A549 (cell line): ENCODE measurements at regions not wholly inside any gene's neighbourhood (a gene's known extent, or its start where the extent isn't known, plus 50 kb on each side); places are given as distances from the start of the nearest gene placed in this dataset.

Experiments
- ATAC-seq, 2 experiments: fragments of 200-7000 bp in 1 of 2; fragments of >200 bp in 1 of 2; cut with Nextera tagmentation in 1 of 2; cut with Tn5 transposase in 1 of 2; 3 replicates each; pipeline versions ENCODE4 v1.8.0 to v1.9.1; 2018 to 2020; ENCODE audit warnings: mild to moderate bottlenecking in 1 of 2, moderate library complexity in 1 of 2
- CTCF ChIA-PET: fragments of 300-600 bp; sonication (Branson Sonifier 250); formaldehyde crosslinking; extraction: SDS; loops from one replicate; lab custom pipeline; 2021; ENCODE audit warnings: antibody characterized with exemption, inconsistent platforms; lab: Yijun Ruan, JAX
- POLR2A ChIA-PET: fragments of 350-600 bp; formaldehyde crosslinking; extraction: SDS; loops from one replicate; lab custom pipeline; 2021; ENCODE audit warnings: antibody characterized with exemption, inconsistent platforms; lab: Yijun Ruan, JAX
- DNase-seq, 2 experiments: peaks; one replicate each; pipeline versions ENCODE4 v3.0.0 to v3.0.0-alpha.2; 2011 to 2016; ENCODE audit warnings: low read depth in 1 of 2, low spot score in 1 of 2
- FAIRE-seq: peaks from 2 replicates; lab custom pipeline; 2011; peaks lifted over from hg19 to GRCh38; lab: Jason Lieb, UNC
- H3K27ac ChIP-seq, 2 experiments: fragments of >200 bp; sonication (Bioruptor Twin); formaldehyde crosslinking; 3 replicates each; pipeline ENCODE4 v1.5.1; 2016 to 2017
- H3K4me1 ChIP-seq: fragments of >200 bp; sonication (Bioruptor Twin); formaldehyde crosslinking; 3 replicates; pipeline ENCODE4 v1.6.1; 2016
- H3K4me2 ChIP-seq: fragments of >200 bp; sonication (Bioruptor Twin); formaldehyde crosslinking; 3 replicates; pipeline ENCODE4 v1.6.1; 2016
- H3K4me3 ChIP-seq: fragments of >200 bp; sonication (Bioruptor Twin); formaldehyde crosslinking; 3 replicates; pipeline ENCODE4 v1.5.1; 2016
- H3K9me3 ChIP-seq: fragments of >200 bp; sonication (Bioruptor Twin); formaldehyde crosslinking; 3 replicates; pipeline ENCODE4 v1.6.1; 2016
- BHLHE40 ChIP-seq: IDR thresholded peaks from 2 replicates; pipeline ENCODE4 v1.6.1; 2012; ENCODE audit warnings: low read depth, low read length, inconsistent platforms
- CBX8 ChIP-seq: fragments of 200-600 bp; sonication (generic); IDR thresholded peaks from 2 replicates; pipeline ENCODE4 v1.6.1; 2016
- CHD4 ChIP-seq: fragments of 200-600 bp; sonication (generic); IDR thresholded peaks from 2 replicates; pipeline ENCODE4 v1.6.1; 2016; ENCODE audit warnings: antibody characterized with exemption, mild to moderate bottlenecking, borderline replicate concordance
- EHF ChIP-seq: fragments of 250-450 bp; sonication (Bioruptor Pico); IDR thresholded peaks from 2 replicates; pipeline ENCODE4 v1.5.0; 2020; ENCODE audit warnings: mild to moderate bottlenecking
- EHMT2 ChIP-seq: fragments of 200-600 bp; sonication (generic); IDR thresholded peaks from 2 replicates; pipeline ENCODE4 v1.6.1; 2016; ENCODE audit warnings: antibody characterized with exemption, low read depth, mild to moderate bottlenecking, moderate library complexity
- FOSB ChIP-seq: fragments of 250-450 bp; sonication (Bioruptor Pico); IDR thresholded peaks from 2 replicates; pipeline ENCODE4 v1.5.0; 2020; ENCODE audit warnings: mild to moderate bottlenecking, moderate library complexity
- HMGXB4 ChIP-seq: fragments of 250-450 bp; sonication (Bioruptor Pico); IDR thresholded peaks from 2 replicates; pipeline ENCODE4 v1.5.0; 2021; ENCODE audit warnings: mild to moderate bottlenecking, moderate library complexity, borderline replicate concordance
- HOXB13 ChIP-seq: fragments of 250-450 bp; sonication (Bioruptor Pico); IDR thresholded peaks from 2 replicates; pipeline ENCODE4 v1.5.0; 2020; ENCODE audit warnings: low read depth, mild to moderate bottlenecking, moderate library complexity
- HOXB5 ChIP-seq: fragments of 250-450 bp; sonication (Bioruptor Pico); IDR thresholded peaks from 2 replicates; pipeline ENCODE4 v1.5.0; 2020; ENCODE audit warnings: mild to moderate bottlenecking, moderate library complexity
- KDM5A ChIP-seq: fragments of 200-600 bp; sonication (generic); IDR thresholded peaks from 2 replicates; pipeline ENCODE4 v1.6.1; 2016; ENCODE audit warnings: antibody characterized with exemption, mild to moderate bottlenecking
- MAFK ChIP-seq: fragments of 450-650 bp; IDR thresholded peaks from 2 replicates; pipeline ENCODE4 v1.6.1; 2014; ENCODE audit not compliant: partially characterized antibody
- RAD21 ChIP-seq, 2 experiments: fragments of >200 bp in 1 of 2; sonication (Bioruptor Twin) in 1 of 2; formaldehyde crosslinking in 1 of 2; IDR thresholded peaks in 1 of 2; conservative IDR thresholded peaks in 1 of 2; 2 replicates in 1 of 2; 3 replicates in 1 of 2; pipeline ENCODE4 v1.6.1; 2012 to 2018; ENCODE audit warnings: inconsistent platforms in 1 of 2
- RARB ChIP-seq: fragments of 250-450 bp; sonication (Bioruptor Pico); IDR thresholded peaks from 2 replicates; pipeline ENCODE4 v1.8.0; 2021; ENCODE audit warnings: mild to moderate bottlenecking, moderate library complexity
- RFX5 ChIP-seq: fragments of 450-650 bp; IDR thresholded peaks from 2 replicates; pipeline ENCODE4 v1.7.1; 2014; ENCODE audit warnings: antibody characterized with exemption, mild to moderate bottlenecking, moderate library complexity
- RNF2 ChIP-seq: fragments of 200-600 bp; sonication (generic); IDR thresholded peaks from 2 replicates; pipeline ENCODE4 v1.6.1; 2016; ENCODE audit warnings: low read depth, mild to moderate bottlenecking, antibody characterized with exemption, moderate library complexity, borderline replicate concordance
- SMC3 ChIP-seq: fragments of >200 bp; sonication (Bioruptor Twin); formaldehyde crosslinking; IDR thresholded peaks from 3 replicates; pipeline ENCODE4 v1.6.1; 2018; ENCODE audit warnings: inconsistent platforms
- SREBF2 ChIP-seq: fragments of 450-650 bp; IDR thresholded peaks from 2 replicates; pipeline ENCODE4 v1.6.1; 2014; ENCODE audit warnings: mild to moderate bottlenecking, moderate library complexity
- TFCP2L1 ChIP-seq: fragments of 250-450 bp; sonication (Bioruptor Pico); IDR thresholded peaks from 2 replicates; pipeline ENCODE4 v1.5.0; 2021; ENCODE audit warnings: mild to moderate bottlenecking
- USF2 ChIP-seq: fragments of 450-650 bp; IDR thresholded peaks from 2 replicates; pipeline ENCODE4 v1.6.1; 2014; ENCODE audit warnings: antibody characterized with exemption
- ZC3H11A ChIP-seq: fragments of 450-650 bp; IDR thresholded peaks from 2 replicates; pipeline ENCODE4 v1.6.1; 2014; ENCODE audit warnings: antibody characterized with exemption, mild to moderate bottlenecking
- ZNF302 ChIP-seq: fragments of 250-450 bp; sonication (Bioruptor Pico); IDR thresholded peaks from 2 replicates; pipeline ENCODE4 v1.9.0; 2021; ENCODE audit warnings: inconsistent platforms, mild to moderate bottlenecking, moderate library complexity
- ZSCAN20 ChIP-seq: fragments of 250-450 bp; sonication (Bioruptor Pico); IDR thresholded peaks from 2 replicates; pipeline ENCODE4 v1.8.0; 2022; ENCODE audit warnings: mild to moderate bottlenecking, moderate library complexity
- WGBS: methylation state at CpG from one replicate; pipeline ENCODE4 v1.1.6; 2017; ENCODE audit errors: missing lambda C conversion rate; 5-methylcytosine and 5-hydroxymethylcytosine counted together
- TF ChIP-seq, protein P1 (sequence below): IDR thresholded peaks from 2 replicates; pipeline ENCODE4 v1.6.1; 2012
- TF ChIP-seq, protein P2 (sequence below): fragments of >200 bp; sonication (Bioruptor Twin); formaldehyde crosslinking; IDR thresholded peaks from 2 replicates; pipeline ENCODE4 v1.6.1; 2016
- TF ChIP-seq, protein P3 (sequence below): fragments of 250-450 bp; sonication (Bioruptor Pico); IDR thresholded peaks from 2 replicates; pipeline ENCODE4 v1.5.0; 2020; ENCODE audit warnings: low read depth, mild to moderate bottlenecking, moderate library complexity

GRCh38 chr5:89546657-89547056 is 663.7 kb upstream of the MEF2C start (continued):
- TF ChIP-seq, protein P1, sequence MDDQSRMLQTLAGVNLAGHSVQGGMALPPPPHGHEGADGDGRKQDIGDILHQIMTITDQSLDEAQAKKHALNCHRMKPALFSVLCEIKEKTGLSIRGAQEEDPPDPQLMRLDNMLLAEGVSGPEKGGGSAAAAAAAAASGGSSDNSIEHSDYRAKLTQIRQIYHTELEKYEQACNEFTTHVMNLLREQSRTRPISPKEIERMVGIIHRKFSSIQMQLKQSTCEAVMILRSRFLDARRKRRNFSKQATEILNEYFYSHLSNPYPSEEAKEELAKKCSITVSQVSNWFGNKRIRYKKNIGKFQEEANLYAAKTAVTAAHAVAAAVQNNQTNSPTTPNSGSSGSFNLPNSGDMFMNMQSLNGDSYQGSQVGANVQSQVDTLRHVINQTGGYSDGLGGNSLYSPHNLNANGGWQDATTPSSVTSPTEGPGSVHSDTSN = no peak
- no peak for TF ChIP-seq TFCP2L1 (CRISPR knock-in tag)
- TF ChIP-seq HMGXB4 (CRISPR knock-in tag) = no peak
- TF ChIP-seq EHMT2 = no peak

- WGBS = 17% methylated on average over 5 of the region's 5 CpGs
- Histone ChIP-seq H3K4me2 (no peak overlapping the region), H3K4me3 (no peak overlapping the region), H3K9me3 (no peaks in the 10 kb centered on the region), H3K27ac (no peak overlapping the region), H3K4me1 (no peaks in the 10 kb centered on the region)
- no peak for TF ChIP-seq SREBF2
- no peak for FAIRE-seq
- POLR2A ChIA-PET = no interaction called here
- no peak for DNase-seq
- CTCF ChIA-PET = no interaction called here
- no peak for ATAC-seq
These were observed 662.6 kb upstream of the MEF2C start for GRCh38 chr5:89545626-89546025.

DNA sequence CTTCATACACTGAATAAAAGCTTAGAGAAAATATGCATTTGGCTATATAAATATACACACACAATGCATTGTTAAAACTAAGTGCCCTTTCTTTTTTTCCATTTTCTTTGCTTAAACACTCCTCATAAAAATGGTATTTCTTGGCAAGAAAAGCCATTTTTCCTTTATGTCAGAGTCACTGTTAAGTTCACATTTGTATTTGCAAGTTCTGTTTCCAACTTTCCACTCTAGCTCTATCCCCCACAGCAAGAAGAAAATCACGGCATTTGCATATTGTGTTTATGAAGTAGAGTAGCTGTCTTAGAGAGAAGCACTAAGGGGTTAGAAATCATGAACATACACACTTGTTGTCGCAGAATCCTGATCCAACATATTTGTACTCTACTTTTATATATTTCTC is 662.1 kb upstream of the MEF2C start:
- ATAC-seq (no peak), DNase-seq (no peak), FAIRE-seq (no peak)
- WGBS = 16% methylated on average over 2 of the region's 2 CpGs
- H3K9me3 ChIP-seq = no peaks in the 10 kb centered on the region
- no peak overlapping the region for H3K4me3 ChIP-seq
- no peak overlapping the region for H3K27ac ChIP-seq
- POLR2A ChIA-PET = no interaction called here
- no peak overlapping the region for H3K4me2 ChIP-seq
- TF ChIP-seq RFX5 (no peak), EHF (CRISPR knock-in tag) (no peak), KDM5A (no peak), BHLHE40 (no peak), RAD21 (conservative IDR thresholded peaks at IDR 0.05 in 1 of 2, IDR thresholded peaks at IDR 0.05 in 1 of 2) (no peak), SREBF2 (no peak), RNF2 (no peak), SMC3 (no peak), RARB (no peak), ZC3H11A (no peak)
- TF ChIP-seq, protein P1 = no peak
- TF ChIP-seq, protein P2, sequence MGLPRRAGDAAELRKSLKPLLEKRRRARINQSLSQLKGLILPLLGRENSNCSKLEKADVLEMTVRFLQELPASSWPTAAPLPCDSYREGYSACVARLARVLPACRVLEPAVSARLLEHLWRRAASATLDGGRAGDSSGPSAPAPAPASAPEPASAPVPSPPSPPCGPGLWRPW = no peak
- TF ChIP-seq, protein P3, sequence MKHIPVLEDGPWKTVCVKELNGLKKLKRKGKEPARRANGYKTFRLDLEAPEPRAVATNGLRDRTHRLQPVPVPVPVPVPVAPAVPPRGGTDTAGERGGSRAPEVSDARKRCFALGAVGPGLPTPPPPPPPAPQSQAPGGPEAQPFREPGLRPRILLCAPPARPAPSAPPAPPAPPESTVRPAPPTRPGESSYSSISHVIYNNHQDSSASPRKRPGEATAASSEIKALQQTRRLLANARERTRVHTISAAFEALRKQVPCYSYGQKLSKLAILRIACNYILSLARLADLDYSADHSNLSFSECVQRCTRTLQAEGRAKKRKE (CRISPR knock-in tag) = no peak
- CTCF ChIA-PET = no interaction called here
- no peaks in the 10 kb centered on the region for H3K4me1 ChIP-seq

DNA sequence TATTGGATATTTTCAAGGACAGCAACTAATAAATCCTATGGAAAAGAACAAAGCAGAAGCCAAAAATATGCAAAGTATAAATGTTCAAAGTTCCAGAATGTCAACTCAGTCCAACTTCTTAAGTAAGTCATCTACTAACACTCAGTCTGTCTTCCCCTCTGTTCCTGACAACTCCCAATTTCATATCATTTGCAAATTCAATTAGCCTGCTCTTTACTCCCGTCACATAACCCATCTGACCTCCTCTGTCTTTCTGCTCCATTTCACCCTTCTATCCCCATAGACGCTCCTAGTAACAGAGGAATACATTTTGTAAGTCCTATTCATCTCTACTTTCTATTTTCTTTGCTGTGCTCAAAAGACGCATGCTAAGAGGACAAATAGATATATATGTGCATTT is 659.8 kb upstream of the MEF2C start:
- H3K27ac ChIP-seq = no peak overlapping the region
- CTCF ChIA-PET = no interaction called here
- H3K4me1 ChIP-seq = no peaks in the 10 kb centered on the region
- H3K9me3 ChIP-seq = no peaks in the 10 kb centered on the region
- TF ChIP-seq, protein P3 (CRISPR knock-in tag) = no peak
- TF ChIP-seq EHMT2 (no peak), FOSB (CRISPR knock-in tag) (no peak), USF2 (no peak), TFCP2L1 (CRISPR knock-in tag) (no peak), HOXB5 (CRISPR knock-in tag) (no peak), MAFK (no peak), SMC3 (no peak), CBX8 (no peak), HOXB13 (CRISPR knock-in tag) (no peak), CHD4 (no peak), ZNF302 (CRISPR knock-in tag) (no peak), ZSCAN20 (CRISPR knock-in tag) (no peak), RAD21 (conservative IDR thresholded peaks at IDR 0.05 in 1 of 2, IDR thresholded peaks at IDR 0.05 in 1 of 2) (no peak)
- DNase-seq (no peak), FAIRE-seq (no peak), ATAC-seq (no peak)
- POLR2A ChIA-PET = no interaction called here
- H3K4me3 ChIP-seq = no peak overlapping the region
- 17% methylated on average over 3 of the region's 3 CpGs for WGBS
- H3K4me2 ChIP-seq = no peak overlapping the region
